K562 (cell line): ENCODE measurements at regions not wholly inside any gene's neighbourhood (a gene's known extent, or its start where the extent isn't known, plus 50 kb on each side); places are given as distances from the start of the nearest gene placed in this dataset.

Source experiments
- ATAC-seq: fragments of 200-7000 bp; cut with Tn5 transposase; 3 replicates; pipeline ENCODE4 v1.9.1; 2020; ENCODE audit warnings: moderate library complexity
- BruUV-seq: library from RNA; stranded (reverse); fragments of 400-500 nt; replicated peaks from 2 replicates; lab custom pipeline; 2021; lab: Mats Ljungman, UMichigan
- CTCF ChIA-PET: fragments of 300-600 bp; formaldehyde crosslinking; extraction: SDS; loops from one replicate; lab custom pipeline; 2021; ENCODE audit warnings: low intra/inter-chr PET ratio; lab: Yijun Ruan, JAX
- POLR2A ChIA-PET: fragments of 300-600, 350-650 bp; sonication (Branson Sonifier 250); formaldehyde crosslinking; extraction: SDS; loops from one replicate; lab custom pipeline; 2021; ENCODE audit warnings: antibody characterized with exemption, inconsistent platforms; lab: Yijun Ruan, JAX
- DNase-seq, 4 experiments: peaks; one replicate each; pipeline versions ENCODE4 v3.0.0 to v3.0.0-alpha.2; 2011 to 2018; ENCODE audit warnings: low spot score in 3 of 4, mixed read lengths in 3 of 4; ENCODE audit errors: extremely low read depth in 1 of 4
- FAIRE-seq: peaks from 2 replicates; lab custom pipeline; 2011; peaks lifted over from hg19 to GRCh38; lab: Jason Lieb, UNC
- H2AFZ ChIP-seq: 2 replicates; pipeline ENCODE4 v1.6.0; 2011; ENCODE audit warnings: low read depth, low read length, control low read depth, inconsistent platforms
- H3K27ac ChIP-seq: fragments of 200-600 bp; 3 replicates; pipeline ENCODE4 v1.8.0; 2011; ENCODE audit warnings: low read depth, mild to moderate bottlenecking, control low read depth, inconsistent platforms, low read length, moderate library complexity, mixed read lengths; ENCODE audit errors: extremely low read depth
- H3K27me3 ChIP-seq, 2 experiments: fragments of 300-600 bp in 1 of 2; 2 replicates in 1 of 2; 3 replicates in 1 of 2; pipeline versions ENCODE4 v1.6.0 to v1.8.0; 2011; ENCODE audit warnings: inconsistent platforms in 2 of 2, low read length in 2 of 2, mild to moderate bottlenecking in 1 of 2, mixed read lengths in 1 of 2, moderate library complexity in 1 of 2; ENCODE audit not compliant: control insufficient read depth in 2 of 2, insufficient read depth in 2 of 2
- H3K36me3 ChIP-seq: fragments of 300-600 bp; 3 replicates; pipeline ENCODE4 v1.8.0; 2011; ENCODE audit warnings: mild to moderate bottlenecking, low read length, inconsistent platforms; ENCODE audit not compliant: control insufficient read depth, insufficient read depth
- H3K4me1 ChIP-seq, 2 experiments: fragments of 200-600 bp in 1 of 2; replicated peaks in 1 of 2; 2 replicates in 1 of 2; 3 replicates in 1 of 2; pipeline versions ENCODE4 v1.5.1 to v1.8.0; 2011; ENCODE audit warnings: inconsistent platforms in 2 of 2, low read length in 2 of 2, mild to moderate bottlenecking in 1 of 2, mixed read lengths in 1 of 2, moderate library complexity in 1 of 2; ENCODE audit not compliant: control insufficient read depth in 2 of 2, insufficient read depth in 2 of 2
- H3K4me2 ChIP-seq: 2 replicates; pipeline ENCODE4 v1.6.1; 2011; ENCODE audit warnings: low read length, control low read depth, inconsistent platforms, mixed read lengths; ENCODE audit not compliant: insufficient read depth
- H3K4me3 ChIP-seq: fragments of 200-600 bp; sonication (generic), shearing (Covaris generic); 2 replicates; pipeline ENCODE4 v1.5.1; 2016; ENCODE audit warnings: control low read depth, inconsistent platforms
- H3K79me2 ChIP-seq: fragments of 200-600 bp; 3 replicates; pipeline ENCODE4 v1.8.0; 2011; ENCODE audit warnings: low read length, inconsistent platforms; ENCODE audit not compliant: control insufficient read depth, insufficient read depth
- H3K9ac ChIP-seq, 2 experiments: 2 replicates each; pipeline versions ENCODE4 v1.6.0 to v1.6.1; 2011; ENCODE audit warnings: low read depth in 2 of 2, low read length in 2 of 2, control low read depth in 1 of 2, inconsistent platforms in 1 of 2, mild to moderate bottlenecking in 1 of 2, mixed read lengths in 1 of 2; ENCODE audit not compliant: insufficient read depth in 1 of 2
- H3K9me1 ChIP-seq: one replicate; pipeline ENCODE4 v1.6.0; 2011; ENCODE audit warnings: inconsistent platforms, mild to moderate bottlenecking, low read length, moderate library complexity; ENCODE audit not compliant: control insufficient read depth, insufficient read depth
- H3K9me3 ChIP-seq: replicated peaks from 2 replicates; pipeline ENCODE4 v1.5.1; 2011; ENCODE audit warnings: low read depth, low read length, inconsistent platforms; ENCODE audit not compliant: control insufficient read depth, insufficient read depth
- H4K20me1 ChIP-seq: replicated peaks from 2 replicates; pipeline ENCODE4 v1.6.1; 2011; ENCODE audit warnings: low read length, inconsistent platforms, mixed read lengths; ENCODE audit not compliant: control insufficient read depth, insufficient read depth
- ERF ChIP-seq: fragments of 450-650 bp; formaldehyde crosslinking; IDR thresholded peaks from 2 replicates; pipeline ENCODE4 v1.4.0; 2020; ENCODE audit warnings: mild to moderate bottlenecking, mixed read lengths
- IRF2 ChIP-seq: sonication (generic); formaldehyde crosslinking; IDR thresholded peaks from 2 replicates; pipeline ENCODE4 v1.8.1; 2022; ENCODE audit warnings: mild to moderate bottlenecking, missing genetic modification reagents
- PCBP1 ChIP-seq: fragments of 200-400 bp; formaldehyde crosslinking; IDR thresholded peaks from 2 replicates; pipeline ENCODE4 v1.6.1; 2018; ENCODE audit warnings: mild to moderate bottlenecking, low read depth, low read length; ENCODE audit not compliant: poor library complexity, severe bottlenecking
- PURB ChIP-seq: sonication (generic); formaldehyde crosslinking; IDR thresholded peaks from 2 replicates; pipeline ENCODE4 v1.9.0; 2021; ENCODE audit warnings: low read depth, mild to moderate bottlenecking, missing genetic modification reagents
- SETDB1 ChIP-seq: IDR thresholded peaks from one replicate; pipeline ENCODE4 v1.6.1; 2012; ENCODE audit warnings: low read length, control low read depth, inconsistent platforms
- SRSF3 ChIP-seq: fragments of 200-400 bp; formaldehyde crosslinking; IDR thresholded peaks from 2 replicates; pipeline ENCODE4 v1.6.1; 2016; ENCODE audit warnings: mild to moderate bottlenecking, low read length, moderate library complexity; ENCODE audit not compliant: insufficient read depth
- YBX1 ChIP-seq: fragments of 450-650 bp; IDR thresholded peaks from 2 replicates; pipeline ENCODE4 v1.7.1; 2016; ENCODE audit warnings: mild to moderate bottlenecking
- ZC3H11A ChIP-seq: IDR thresholded peaks from 2 replicates; pipeline ENCODE4 v1.6.1; 2012; ENCODE audit warnings: low read depth, low read length, improper control_type of control experiment
- WGBS: fragments of 100-300 bp; shearing (Covaris generic); methylation state at CpG from one replicate; pipeline ENCODE4 v1.1.6; 2016; ENCODE audit warnings: low coverage, mixed read lengths; ENCODE audit not compliant: insufficient coverage; ENCODE audit errors: missing lambda C conversion rate; 5-methylcytosine and 5-hydroxymethylcytosine counted together
- in situ Hi-C: fragments of 300-500 bp; cut with MboI; formaldehyde crosslinking; loops from 4 replicates; pipeline ENCODE4 v1.15.0; 2018; ENCODE audit warnings: inconsistent platforms, mixed read lengths
- intact Hi-C: fragments of 100-400 bp; cut with micrococcal nuclease; formaldehyde crosslinking; loops from 2 replicates; pipeline ENCODE4 v1.14.2; 2022
- TF ChIP-seq, protein P1 (sequence below): fragments of 450-650 bp; IDR thresholded peaks from 2 replicates; pipeline ENCODE4 v1.6.1; 2018; ENCODE audit not compliant: partially characterized antibody
- TF ChIP-seq, protein P2 (sequence below): fragments of 450-650 bp; IDR thresholded peaks from 2 replicates; pipeline ENCODE4 v1.6.1; 2016; ENCODE audit warnings: mild to moderate bottlenecking
- TF ChIP-seq, protein P3 (sequence below): sonication (generic); formaldehyde crosslinking; IDR thresholded peaks from 2 replicates; pipeline ENCODE4 v1.8.1; 2023; ENCODE audit warnings: mild to moderate bottlenecking, missing genetic modification reagents

DNA sequence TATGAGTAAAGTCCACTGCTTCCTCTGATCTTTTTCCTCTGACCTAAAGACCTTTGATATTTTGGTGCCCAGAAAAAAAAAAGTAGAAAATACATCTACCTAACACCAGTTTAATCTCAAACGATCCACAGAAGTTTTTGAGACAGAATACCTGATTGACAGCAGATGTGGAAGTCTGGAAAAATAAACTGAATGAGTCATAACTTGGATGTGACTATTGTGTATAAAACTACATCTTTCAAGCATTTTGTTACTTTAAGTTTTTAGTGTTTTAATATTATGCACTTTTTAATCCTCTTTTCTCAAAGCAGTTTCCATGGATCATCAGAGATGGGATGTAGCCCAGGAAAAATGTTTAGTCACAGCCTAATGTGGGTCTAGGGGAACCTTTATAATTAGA lies 216.1 kb downstream of the SLITRK1 start (continued):
- TF ChIP-seq, protein P1, sequence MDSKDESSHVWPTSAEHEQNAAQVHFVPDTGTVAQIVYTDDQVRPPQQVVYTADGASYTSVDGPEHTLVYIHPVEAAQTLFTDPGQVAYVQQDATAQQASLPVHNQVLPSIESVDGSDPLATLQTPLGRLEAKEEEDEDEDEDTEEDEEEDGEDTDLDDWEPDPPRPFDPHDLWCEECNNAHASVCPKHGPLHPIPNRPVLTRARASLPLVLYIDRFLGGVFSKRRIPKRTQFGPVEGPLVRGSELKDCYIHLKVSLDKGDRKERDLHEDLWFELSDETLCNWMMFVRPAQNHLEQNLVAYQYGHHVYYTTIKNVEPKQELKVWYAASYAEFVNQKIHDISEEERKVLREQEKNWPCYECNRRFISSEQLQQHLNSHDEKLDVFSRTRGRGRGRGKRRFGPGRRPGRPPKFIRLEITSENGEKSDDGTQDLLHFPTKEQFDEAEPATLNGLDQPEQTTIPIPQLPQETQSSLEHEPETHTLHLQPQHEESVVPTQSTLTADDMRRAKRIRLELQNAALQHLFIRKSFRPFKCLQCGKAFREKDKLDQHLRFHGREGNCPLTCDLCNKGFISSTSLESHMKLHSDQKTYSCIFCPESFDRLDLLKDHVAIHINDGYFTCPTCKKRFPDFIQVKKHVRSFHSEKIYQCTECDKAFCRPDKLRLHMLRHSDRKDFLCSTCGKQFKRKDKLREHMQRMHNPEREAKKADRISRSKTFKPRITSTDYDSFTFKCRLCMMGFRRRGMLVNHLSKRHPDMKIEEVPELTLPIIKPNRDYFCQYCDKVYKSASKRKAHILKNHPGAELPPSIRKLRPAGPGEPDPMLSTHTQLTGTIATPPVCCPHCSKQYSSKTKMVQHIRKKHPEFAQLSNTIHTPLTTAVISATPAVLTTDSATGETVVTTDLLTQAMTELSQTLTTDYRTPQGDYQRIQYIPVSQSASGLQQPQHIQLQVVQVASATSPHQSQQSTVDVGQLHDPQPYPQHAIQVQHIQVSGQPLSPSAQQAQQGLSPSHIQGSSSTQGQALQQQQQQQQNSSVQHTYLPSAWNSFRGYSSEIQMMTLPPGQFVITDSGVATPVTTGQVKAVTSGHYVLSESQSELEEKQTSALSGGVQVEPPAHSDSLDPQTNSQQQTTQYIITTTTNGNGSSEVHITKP, result no peak
- TF ChIP-seq PURB (CRISPR knock-in tag) (no peak), ZC3H11A (no peak), IRF2 (CRISPR knock-in tag) (no peak)
- TF ChIP-seq, protein P2, sequence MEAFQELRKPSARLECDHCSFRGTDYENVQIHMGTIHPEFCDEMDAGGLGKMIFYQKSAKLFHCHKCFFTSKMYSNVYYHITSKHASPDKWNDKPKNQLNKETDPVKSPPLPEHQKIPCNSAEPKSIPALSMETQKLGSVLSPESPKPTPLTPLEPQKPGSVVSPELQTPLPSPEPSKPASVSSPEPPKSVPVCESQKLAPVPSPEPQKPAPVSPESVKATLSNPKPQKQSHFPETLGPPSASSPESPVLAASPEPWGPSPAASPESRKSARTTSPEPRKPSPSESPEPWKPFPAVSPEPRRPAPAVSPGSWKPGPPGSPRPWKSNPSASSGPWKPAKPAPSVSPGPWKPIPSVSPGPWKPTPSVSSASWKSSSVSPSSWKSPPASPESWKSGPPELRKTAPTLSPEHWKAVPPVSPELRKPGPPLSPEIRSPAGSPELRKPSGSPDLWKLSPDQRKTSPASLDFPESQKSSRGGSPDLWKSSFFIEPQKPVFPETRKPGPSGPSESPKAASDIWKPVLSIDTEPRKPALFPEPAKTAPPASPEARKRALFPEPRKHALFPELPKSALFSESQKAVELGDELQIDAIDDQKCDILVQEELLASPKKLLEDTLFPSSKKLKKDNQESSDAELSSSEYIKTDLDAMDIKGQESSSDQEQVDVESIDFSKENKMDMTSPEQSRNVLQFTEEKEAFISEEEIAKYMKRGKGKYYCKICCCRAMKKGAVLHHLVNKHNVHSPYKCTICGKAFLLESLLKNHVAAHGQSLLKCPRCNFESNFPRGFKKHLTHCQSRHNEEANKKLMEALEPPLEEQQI, result no peak

DNA sequence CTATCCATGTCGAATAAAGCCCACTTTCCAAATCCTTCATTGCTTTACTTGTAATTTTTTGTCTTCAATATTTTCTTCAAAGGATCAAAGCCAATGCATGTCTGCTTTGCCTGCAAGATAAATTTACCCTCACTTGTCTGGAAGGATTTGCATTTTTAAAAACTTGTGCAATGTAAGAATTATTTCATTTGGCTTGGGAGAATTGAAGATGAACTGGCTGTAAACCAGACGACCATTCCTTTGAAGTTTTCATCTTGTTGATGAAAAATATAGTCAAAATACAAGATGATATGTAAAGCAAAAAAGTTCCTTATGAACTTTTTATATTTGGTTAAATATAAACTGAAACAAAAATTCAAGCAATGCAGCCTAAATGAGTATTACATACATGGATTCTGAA lies 225.0 kb downstream of the SLITRK1 start:
- POLR2A ChIA-PET, result no interaction called here
- H3K79me2 ChIP-seq, result no peaks in the 10 kb centered on the region
- 0% methylated on average over 2 of the region's 2 CpGs for WGBS
- DNase-seq (no peak), ATAC-seq (no peak)
- no peaks in the 10 kb centered on the region for H3K4me1 ChIP-seq
- H3K27me3 ChIP-seq, result no peaks in the 10 kb centered on the region
- intact Hi-C loops, result no loop called here
- no peak overlapping the region for H3K4me3 ChIP-seq
- H3K9ac ChIP-seq, result no peak overlapping the region
- TF ChIP-seq YBX1, result no peak
- TF ChIP-seq PCBP1, result no peak
- TF ChIP-seq SETDB1, result no peak
- TF ChIP-seq ERF (CRISPR knock-in tag), result no peak
- no peak for TF ChIP-seq SRSF3
- TF ChIP-seq, protein P3, sequence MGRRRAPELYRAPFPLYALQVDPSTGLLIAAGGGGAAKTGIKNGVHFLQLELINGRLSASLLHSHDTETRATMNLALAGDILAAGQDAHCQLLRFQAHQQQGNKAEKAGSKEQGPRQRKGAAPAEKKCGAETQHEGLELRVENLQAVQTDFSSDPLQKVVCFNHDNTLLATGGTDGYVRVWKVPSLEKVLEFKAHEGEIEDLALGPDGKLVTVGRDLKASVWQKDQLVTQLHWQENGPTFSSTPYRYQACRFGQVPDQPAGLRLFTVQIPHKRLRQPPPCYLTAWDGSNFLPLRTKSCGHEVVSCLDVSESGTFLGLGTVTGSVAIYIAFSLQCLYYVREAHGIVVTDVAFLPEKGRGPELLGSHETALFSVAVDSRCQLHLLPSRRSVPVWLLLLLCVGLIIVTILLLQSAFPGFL (CRISPR knock-in tag), result no peak
- TF ChIP-seq, all 486 proteins: peak for 0
- FAIRE-seq, result no peak
- CTCF ChIA-PET, result no interaction called here
- H3K36me3 ChIP-seq, result no peaks in the 10 kb centered on the region
- H2AFZ ChIP-seq, result no peak overlapping the region
- in situ Hi-C loops, result no loop called here
- H3K27ac ChIP-seq, result no peak overlapping the region
- BruUV-seq, result no TSS peak
- H4K20me1 ChIP-seq, result no peaks in the 10 kb centered on the region
- no peak overlapping the region for H3K4me2 ChIP-seq
- no peaks in the 10 kb centered on the region for H3K9me1 ChIP-seq
- no peaks in the 10 kb centered on the region for H3K9me3 ChIP-seq
